BE2C (cell line): ENCODE measurements at regions not wholly inside any gene's neighbourhood (a gene's known extent, or its start where the extent isn't known, plus 50 kb on each side); places are given as distances from the start of the nearest gene placed in this dataset.

ENCODE experiments used
- DNase-seq: peaks from one replicate; pipeline ENCODE4 v3.0.0-alpha.2; 2020
- H3K27me3 ChIP-seq: fragments of 250-450 bp; sonication (Bioruptor Pico); 2 replicates; pipeline ENCODE4 v1.5.1; 2020; ENCODE audit warnings: mild to moderate bottlenecking
- H3K36me3 ChIP-seq: fragments of 250-450 bp; sonication (Bioruptor Pico); 2 replicates; pipeline ENCODE4 v1.5.1; 2020; ENCODE audit warnings: mild to moderate bottlenecking
- H3K4me1 ChIP-seq: fragments of 250-450 bp; sonication (Bioruptor Pico); 2 replicates; pipeline ENCODE4 v1.5.1; 2020
- H3K4me3 ChIP-seq: 2 replicates; pipeline ENCODE4 v1.5.1; 2011; ENCODE audit warnings: low read depth, low read length
- H3K9me3 ChIP-seq: fragments of 250-450 bp; sonication (Bioruptor Pico); 2 replicates; pipeline ENCODE4 v1.5.1; 2020
- TF ChIP-seq, protein P1 (sequence below): IDR thresholded peaks from 2 replicates; pipeline ENCODE4 v1.5.1; 2012; ENCODE audit warnings: mild to moderate bottlenecking, low read depth, low read length

DNA sequence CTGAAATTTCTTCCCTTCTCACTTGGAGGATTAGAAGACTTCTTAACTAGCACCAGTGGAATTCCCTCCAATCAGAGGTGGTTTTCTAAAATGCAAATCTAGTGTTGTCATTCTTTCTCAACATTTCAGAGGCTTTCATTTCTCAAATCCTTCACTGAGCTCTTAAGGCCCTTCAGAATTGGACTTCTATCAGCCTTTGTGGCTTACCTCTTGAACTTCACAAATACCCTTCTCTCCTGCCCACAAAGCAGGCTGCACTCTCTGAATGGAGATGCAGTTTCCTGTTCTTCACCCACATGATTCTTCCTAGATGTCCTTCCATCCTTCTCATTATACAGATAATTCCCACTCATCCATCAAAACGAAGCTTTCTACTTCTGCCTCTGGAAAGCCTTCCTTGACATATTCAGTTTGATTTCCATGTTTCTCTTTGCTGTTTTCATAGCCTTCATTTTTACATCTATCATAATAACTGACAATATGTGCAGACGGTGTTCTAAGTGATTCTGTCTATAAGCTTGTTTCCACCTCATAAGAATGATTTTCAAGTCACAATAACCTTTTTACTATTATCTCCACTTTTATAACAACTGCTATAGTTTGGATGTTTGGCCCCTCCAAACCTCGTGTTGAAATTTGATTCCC lies 123.1 kb upstream of the GPR12 start:
- TF ChIP-seq, protein P1, sequence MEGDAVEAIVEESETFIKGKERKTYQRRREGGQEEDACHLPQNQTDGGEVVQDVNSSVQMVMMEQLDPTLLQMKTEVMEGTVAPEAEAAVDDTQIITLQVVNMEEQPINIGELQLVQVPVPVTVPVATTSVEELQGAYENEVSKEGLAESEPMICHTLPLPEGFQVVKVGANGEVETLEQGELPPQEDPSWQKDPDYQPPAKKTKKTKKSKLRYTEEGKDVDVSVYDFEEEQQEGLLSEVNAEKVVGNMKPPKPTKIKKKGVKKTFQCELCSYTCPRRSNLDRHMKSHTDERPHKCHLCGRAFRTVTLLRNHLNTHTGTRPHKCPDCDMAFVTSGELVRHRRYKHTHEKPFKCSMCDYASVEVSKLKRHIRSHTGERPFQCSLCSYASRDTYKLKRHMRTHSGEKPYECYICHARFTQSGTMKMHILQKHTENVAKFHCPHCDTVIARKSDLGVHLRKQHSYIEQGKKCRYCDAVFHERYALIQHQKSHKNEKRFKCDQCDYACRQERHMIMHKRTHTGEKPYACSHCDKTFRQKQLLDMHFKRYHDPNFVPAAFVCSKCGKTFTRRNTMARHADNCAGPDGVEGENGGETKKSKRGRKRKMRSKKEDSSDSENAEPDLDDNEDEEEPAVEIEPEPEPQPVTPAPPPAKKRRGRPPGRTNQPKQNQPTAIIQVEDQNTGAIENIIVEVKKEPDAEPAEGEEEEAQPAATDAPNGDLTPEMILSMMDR: no peak
- DNase-seq: no peak
- Histone ChIP-seq H3K9me3 (no peaks in the 10 kb centered on the region), H3K4me1 (no peaks in the 10 kb centered on the region), H3K27me3 (peaks cover 8% of the 10 kb centered on the region), H3K36me3 (no peaks in the 10 kb centered on the region), H3K4me3 (no peak overlapping the region)

DNA sequence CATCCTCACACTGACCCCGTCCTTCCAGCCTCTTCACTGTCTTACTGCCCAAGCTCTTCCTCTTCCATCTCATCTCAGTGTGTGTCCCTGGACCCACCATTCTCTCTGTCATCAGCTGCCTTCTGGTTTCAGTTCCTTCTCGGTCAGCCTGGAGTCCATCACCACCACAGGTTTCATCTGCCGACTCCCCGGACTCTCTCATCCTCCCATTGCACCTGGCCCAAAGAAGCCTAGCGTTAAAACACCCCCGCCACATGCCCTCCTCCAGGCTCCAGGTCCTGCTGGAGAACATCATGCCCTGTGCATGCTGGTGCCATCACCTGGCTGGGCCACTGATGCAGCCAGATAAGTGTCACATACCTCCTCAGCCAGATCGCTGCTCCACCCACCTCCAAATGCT lies 122.1 kb upstream of the GPR12 start:
- no peaks in the 10 kb centered on the region for H3K4me1 ChIP-seq
- H3K27me3 ChIP-seq: peaks cover 8% of the 10 kb centered on the region
- no peaks in the 10 kb centered on the region for H3K9me3 ChIP-seq
- H3K4me3 ChIP-seq: no peak overlapping the region
- TF ChIP-seq, protein P1: no peak
- DNase-seq: no peak
- no peaks in the 10 kb centered on the region for H3K36me3 ChIP-seq

DNA sequence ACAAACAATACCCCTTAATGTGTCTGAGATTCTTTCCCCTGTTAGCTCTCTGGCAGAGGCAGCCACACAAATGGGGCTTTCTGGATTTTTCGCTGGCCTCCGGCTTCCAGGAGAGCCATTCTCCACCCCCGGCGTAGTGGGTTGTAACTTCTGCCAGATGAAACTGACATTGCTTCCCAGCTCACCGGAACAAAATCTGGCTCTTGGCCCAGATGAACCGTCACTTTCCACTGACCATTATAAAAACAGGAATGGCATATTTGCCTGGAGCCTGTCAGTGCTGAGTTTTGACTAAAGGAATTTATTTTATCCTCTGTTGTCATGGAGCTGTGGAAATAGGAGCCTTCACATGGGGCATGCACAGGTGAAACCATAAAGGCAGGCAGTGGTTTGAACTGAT lies 120.6 kb upstream of the GPR12 start:
- no peak for DNase-seq
- Histone ChIP-seq H3K4me1 (no peaks in the 10 kb centered on the region), H3K9me3 (no peaks in the 10 kb centered on the region), H3K36me3 (no peaks in the 10 kb centered on the region), H3K4me3 (no peak overlapping the region), H3K27me3 (peaks cover 8% of the 10 kb centered on the region)
- TF ChIP-seq, protein P1: no peak

DNA sequence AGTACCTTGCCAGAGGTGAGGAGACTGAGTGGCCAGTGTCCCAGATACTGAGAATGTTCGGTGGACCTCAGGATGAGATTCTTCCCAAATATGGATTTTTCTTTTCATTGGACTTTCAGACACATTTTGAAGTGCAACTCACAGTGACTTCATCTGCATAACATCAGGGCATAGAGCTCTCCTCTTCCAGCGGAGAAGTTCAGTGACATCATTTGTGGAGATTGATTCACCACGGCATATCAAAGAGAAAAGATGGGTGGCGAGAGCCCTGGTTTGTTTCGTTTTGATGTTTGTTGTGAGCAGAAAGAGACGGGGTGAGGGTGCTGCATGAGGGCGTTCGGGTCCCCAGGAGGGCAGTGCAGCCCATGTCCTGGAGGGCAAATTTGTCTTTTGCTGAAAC lies 120.1 kb upstream of the GPR12 start:
- no peaks in the 10 kb centered on the region for H3K36me3 ChIP-seq
- H3K27me3 ChIP-seq: peaks cover 8% of the 10 kb centered on the region
- H3K4me3 ChIP-seq: no peak overlapping the region
- no peak for DNase-seq
- TF ChIP-seq, protein P1: no peak
- H3K9me3 ChIP-seq: no peaks in the 10 kb centered on the region
- H3K4me1 ChIP-seq: no peaks in the 10 kb centered on the region

DNA sequence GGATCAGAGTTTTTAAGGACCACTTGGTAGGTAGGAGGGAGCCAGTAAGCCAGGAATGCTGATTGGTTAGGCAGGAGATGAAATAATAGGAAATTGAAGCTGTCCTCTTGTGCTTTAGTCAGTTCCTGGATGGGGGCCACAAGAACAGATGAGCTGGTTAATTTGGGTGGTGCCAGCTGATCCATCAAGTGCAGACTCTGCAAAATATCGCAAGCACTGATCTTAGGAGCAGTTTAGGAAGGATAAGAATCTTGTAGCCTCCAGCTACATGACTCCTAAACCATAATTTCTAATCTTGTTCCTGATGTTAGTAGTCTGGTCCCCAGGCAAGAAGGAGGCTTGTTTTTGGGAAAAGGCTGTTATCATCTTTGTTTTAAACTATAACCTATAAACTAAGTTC lies 117.9 kb upstream of the GPR12 start:
- no peaks in the 10 kb centered on the region for H3K36me3 ChIP-seq
- DNase-seq: no peak
- H3K9me3 ChIP-seq: no peaks in the 10 kb centered on the region
- H3K4me3 ChIP-seq: no peak overlapping the region
- TF ChIP-seq, protein P1: no peak
- H3K27me3 ChIP-seq: peaks cover 8% of the 10 kb centered on the region
- no peaks in the 10 kb centered on the region for H3K4me1 ChIP-seq

DNA sequence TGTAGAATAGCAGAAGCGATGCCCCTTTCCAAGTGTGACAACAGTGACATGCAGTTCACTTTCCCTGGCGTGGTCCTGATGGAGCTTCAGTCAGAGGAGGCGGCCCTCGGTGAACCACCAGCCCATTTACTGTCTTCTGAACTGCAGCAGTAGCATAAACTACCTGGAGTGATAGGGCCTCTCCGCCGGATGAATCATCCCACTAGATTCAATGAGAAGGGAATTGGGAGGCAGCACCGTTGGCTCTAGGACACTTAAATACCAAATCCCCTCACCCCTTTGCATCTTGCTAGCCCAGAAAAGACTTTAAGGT lies 112.8 kb upstream of the GPR12 start:
- TF ChIP-seq, protein P1: no peak
- H3K4me3 ChIP-seq: no peak overlapping the region
- no peaks in the 10 kb centered on the region for H3K27me3 ChIP-seq
- no peaks in the 10 kb centered on the region for H3K36me3 ChIP-seq
- no peaks in the 10 kb centered on the region for H3K9me3 ChIP-seq
- DNase-seq: no peak
- no peaks in the 10 kb centered on the region for H3K4me1 ChIP-seq
